H9 (cell line): ENCODE measurements at regions not wholly inside any gene's neighbourhood (a gene's known extent, or its start where the extent isn't known, plus 50 kb on each side); places are given as distances from the start of the nearest gene placed in this dataset.
"Not testable (repeated sequence)": the region's sequence is repeated elsewhere in the genome, so short reads cannot be mapped to it uniquely, and the experiment has no call there.

Experiments used
- DNase-seq: peaks from one replicate; pipeline ENCODE4 v3.0.0-alpha.2; 2017
- H2AFZ ChIP-seq: one replicate; pipeline ENCODE4 v1.6.1; 2013; ENCODE audit warnings: mild to moderate bottlenecking, low read length, control low read depth, moderate library complexity
- H2AK5ac ChIP-seq: 2 replicates; pipeline ENCODE4 v1.6.1; 2013; ENCODE audit warnings: low read length, control low read depth, mixed read lengths; ENCODE audit not compliant: insufficient read length
- H2BK120ac ChIP-seq: one replicate; pipeline ENCODE4 v1.6.1; 2013; ENCODE audit warnings: low read depth, mild to moderate bottlenecking, low read length, control low read depth, inconsistent platforms; ENCODE audit not compliant: poor library complexity, severe bottlenecking
- H2BK12ac ChIP-seq: 2 replicates; pipeline ENCODE4 v1.6.1; 2013; ENCODE audit warnings: low read length, control low read depth, mixed read lengths, low read depth; ENCODE audit not compliant: insufficient read length
- H2BK15ac ChIP-seq: 2 replicates; pipeline ENCODE4 v1.6.1; 2013; ENCODE audit warnings: low read depth, low read length, control low read depth
- H2BK20ac ChIP-seq: one replicate; pipeline ENCODE4 v1.6.1; 2013; ENCODE audit warnings: low read depth, mild to moderate bottlenecking, low read length, control low read depth, inconsistent platforms; ENCODE audit not compliant: poor library complexity, severe bottlenecking
- H2BK5ac ChIP-seq: 2 replicates; pipeline ENCODE4 v1.6.1; 2013; ENCODE audit warnings: low read length, control low read depth, mixed read lengths; ENCODE audit not compliant: insufficient read length
- H3K14ac ChIP-seq: 2 replicates; pipeline ENCODE4 v1.6.1; 2013; ENCODE audit warnings: low read length, control low read depth; ENCODE audit not compliant: insufficient read depth
- H3K18ac ChIP-seq: 2 replicates; pipeline ENCODE4 v1.6.1; 2013; ENCODE audit warnings: low read depth, mild to moderate bottlenecking, mixed read lengths, low read length, control low read depth; ENCODE audit not compliant: insufficient read length
- H3K23ac ChIP-seq: 2 replicates; pipeline ENCODE4 v1.6.1; 2013; ENCODE audit warnings: low read length, control low read depth, mixed read lengths, low read depth; ENCODE audit not compliant: insufficient read length
- H3K23me2 ChIP-seq: 2 replicates; pipeline ENCODE4 v1.6.1; 2013; ENCODE audit warnings: low read depth, mild to moderate bottlenecking, mixed read lengths, low read length, control low read depth; ENCODE audit not compliant: insufficient read length, poor library complexity, severe bottlenecking
- H3K27ac ChIP-seq: 2 replicates; pipeline ENCODE4 v1.5.1; 2013; ENCODE audit warnings: low read length, control low read depth, mixed read lengths, low read depth; ENCODE audit not compliant: insufficient read length
- H3K27me3 ChIP-seq: 2 replicates; pipeline ENCODE4 v1.6.1; 2013; ENCODE audit warnings: low read length, control low read depth, inconsistent platforms; ENCODE audit not compliant: insufficient read depth
- H3K4ac ChIP-seq: 2 replicates; pipeline ENCODE4 v1.6.1; 2013; ENCODE audit warnings: low read depth, mild to moderate bottlenecking, control low read depth, inconsistent platforms, low read length, moderate library complexity
- H3K4me1 ChIP-seq: 2 replicates; pipeline ENCODE4 v1.6.1; 2013; ENCODE audit warnings: low read length, control low read depth, inconsistent platforms; ENCODE audit not compliant: insufficient read depth
- H3K4me2 ChIP-seq: 2 replicates; pipeline ENCODE4 v1.6.1; 2013; ENCODE audit warnings: low read length, control low read depth, mixed read lengths; ENCODE audit not compliant: insufficient read length, insufficient read depth
- H3K56ac ChIP-seq: 2 replicates; pipeline ENCODE4 v1.6.1; 2013; ENCODE audit warnings: low read depth, mild to moderate bottlenecking, mixed read lengths, low read length, control low read depth; ENCODE audit not compliant: insufficient read length
- H3K79me1 ChIP-seq: 2 replicates; pipeline ENCODE4 v1.6.1; 2013; ENCODE audit warnings: low read depth, mild to moderate bottlenecking, moderate library complexity, low read length, control low read depth, inconsistent platforms; ENCODE audit not compliant: insufficient read depth, poor library complexity, severe bottlenecking
- H3K79me2 ChIP-seq: 2 replicates; pipeline ENCODE4 v1.6.1; 2013; ENCODE audit warnings: low read length, control low read depth, inconsistent platforms; ENCODE audit not compliant: insufficient read depth
- H3K9ac ChIP-seq: 2 replicates; pipeline ENCODE4 v1.6.1; 2013; ENCODE audit warnings: low read length, control low read depth, mixed read lengths; ENCODE audit not compliant: insufficient read length; ENCODE audit errors: extremely low read depth
- H3K9me3 ChIP-seq: one replicate; pipeline ENCODE4 v1.6.1; 2013; ENCODE audit warnings: low read depth, low read length, inconsistent platforms; ENCODE audit not compliant: control insufficient read depth
- H3T11ph ChIP-seq: one replicate; pipeline ENCODE4 v1.6.1; 2013; ENCODE audit warnings: mild to moderate bottlenecking, low read length, control low read depth, inconsistent platforms
- H4K20me1 ChIP-seq: one replicate; pipeline ENCODE4 v1.6.1; 2013; ENCODE audit not compliant: control insufficient read depth, insufficient read length, insufficient read depth
- H4K5ac ChIP-seq: 2 replicates; pipeline ENCODE4 v1.6.1; 2013; ENCODE audit warnings: low read depth, mild to moderate bottlenecking, mixed read lengths, low read length, control low read depth; ENCODE audit not compliant: insufficient read length
- H4K8ac ChIP-seq: replicated peaks from 2 replicates; pipeline ENCODE4 v1.6.1; 2013; ENCODE audit warnings: low read length, control low read depth, mixed read lengths, low read depth; ENCODE audit not compliant: insufficient read length
- H4K91ac ChIP-seq: 2 replicates; pipeline ENCODE4 v1.6.1; 2013; ENCODE audit warnings: low read depth, mild to moderate bottlenecking, moderate library complexity, mixed read lengths, low read length, control low read depth; ENCODE audit not compliant: insufficient read length
- H3K27ac Mint-ChIP-seq, 3 experiments: 2 replicates in 2 of 3; 3 replicates in 1 of 3; pipeline ENCODE4 v1.8.0; 2020 to 2021; ENCODE audit warnings: mixed read lengths in 3 of 3, mild to moderate bottlenecking in 1 of 3, moderate library complexity in 1 of 3
- H3K27me3 Mint-ChIP-seq: 2 replicates; pipeline ENCODE4 v1.8.0; 2021; ENCODE audit warnings: low read depth, mild to moderate bottlenecking, moderate library complexity, mixed read lengths
- H3K36me3 Mint-ChIP-seq, 3 experiments: 2 replicates in 2 of 3; 3 replicates in 1 of 3; pipeline ENCODE4 v1.8.0; 2020 to 2021; ENCODE audit warnings: low read depth in 3 of 3, mixed read lengths in 3 of 3; ENCODE audit not compliant: insufficient read depth in 1 of 3
- H3K4me1 Mint-ChIP-seq, 2 experiments: 2 replicates each; pipeline ENCODE4 v1.8.0; 2020; ENCODE audit warnings: mixed read lengths in 2 of 2
- H3K4me3 Mint-ChIP-seq, 2 experiments: 2 replicates in 1 of 2; 3 replicates in 1 of 2; pipeline ENCODE4 v1.8.0; 2020 to 2021; ENCODE audit warnings: mild to moderate bottlenecking in 2 of 2, mixed read lengths in 2 of 2, moderate library complexity in 1 of 2
- H3K9me3 Mint-ChIP-seq, 2 experiments: 2 replicates in 1 of 2; 3 replicates in 1 of 2; pipeline ENCODE4 v1.8.0; 2020; ENCODE audit warnings: mild to moderate bottlenecking in 2 of 2, mixed read lengths in 2 of 2, moderate library complexity in 1 of 2
- WGBS: extraction: QIAGEN DNeasy Blood & Tissue Kit; methylation state at CpG from one replicate; pipeline ENCODE4 v1.1.7; 2013; ENCODE audit warnings: missing lambda C conversion rate, low lambda C conversion rate, mixed read lengths; ENCODE audit not compliant: insufficient read length; ENCODE audit errors: extremely low coverage; 5-methylcytosine and 5-hydroxymethylcytosine counted together

DNA sequence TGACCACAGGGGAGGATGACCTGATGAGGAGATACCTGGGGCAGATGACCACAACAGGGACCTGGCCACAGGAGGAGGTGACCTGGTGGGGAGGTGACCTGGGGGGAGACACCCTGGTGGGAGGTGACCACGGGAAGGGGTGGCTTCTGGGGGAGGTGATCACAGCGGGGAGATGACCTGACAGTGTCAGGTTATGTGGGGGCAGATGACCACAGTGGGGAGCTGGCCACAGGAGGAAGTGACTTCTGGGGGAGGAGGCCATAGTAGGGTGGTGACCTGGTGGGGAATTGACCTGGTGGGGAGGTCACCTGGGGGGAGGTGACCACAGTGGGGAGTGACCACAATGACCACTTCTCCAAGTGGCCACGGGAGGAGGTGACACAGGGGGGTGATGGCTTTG lies 4381.5 kb upstream of the TPTE start:
- not testable (repeated sequence) for H2BK20ac ChIP-seq, H4K5ac ChIP-seq, H3K56ac ChIP-seq, H3K23ac ChIP-seq, H2BK120ac ChIP-seq, H3K4me1 ChIP-seq, H2AK5ac ChIP-seq, H4K91ac ChIP-seq, DNase-seq, H3K14ac ChIP-seq, H3K9me3 Mint-ChIP-seq, H3T11ph ChIP-seq, H3K9me3 ChIP-seq, H2BK15ac ChIP-seq, H3K18ac ChIP-seq, H3K27me3 ChIP-seq, H4K20me1 ChIP-seq, H2AFZ ChIP-seq, H3K27ac ChIP-seq, H3K79me1 ChIP-seq, H3K79me2 ChIP-seq, H2BK5ac ChIP-seq, H3K4me2 ChIP-seq, H3K4ac ChIP-seq, H2BK12ac ChIP-seq, H3K9ac ChIP-seq, H3K27ac Mint-ChIP-seq, H3K36me3 Mint-ChIP-seq, H3K4me3 Mint-ChIP-seq, H4K8ac ChIP-seq, H3K4me1 Mint-ChIP-seq, H3K27me3 Mint-ChIP-seq, H3K23me2 ChIP-seq
- no CpG with 5 or more reads among the region's 3 CpGs for WGBS

DNA sequence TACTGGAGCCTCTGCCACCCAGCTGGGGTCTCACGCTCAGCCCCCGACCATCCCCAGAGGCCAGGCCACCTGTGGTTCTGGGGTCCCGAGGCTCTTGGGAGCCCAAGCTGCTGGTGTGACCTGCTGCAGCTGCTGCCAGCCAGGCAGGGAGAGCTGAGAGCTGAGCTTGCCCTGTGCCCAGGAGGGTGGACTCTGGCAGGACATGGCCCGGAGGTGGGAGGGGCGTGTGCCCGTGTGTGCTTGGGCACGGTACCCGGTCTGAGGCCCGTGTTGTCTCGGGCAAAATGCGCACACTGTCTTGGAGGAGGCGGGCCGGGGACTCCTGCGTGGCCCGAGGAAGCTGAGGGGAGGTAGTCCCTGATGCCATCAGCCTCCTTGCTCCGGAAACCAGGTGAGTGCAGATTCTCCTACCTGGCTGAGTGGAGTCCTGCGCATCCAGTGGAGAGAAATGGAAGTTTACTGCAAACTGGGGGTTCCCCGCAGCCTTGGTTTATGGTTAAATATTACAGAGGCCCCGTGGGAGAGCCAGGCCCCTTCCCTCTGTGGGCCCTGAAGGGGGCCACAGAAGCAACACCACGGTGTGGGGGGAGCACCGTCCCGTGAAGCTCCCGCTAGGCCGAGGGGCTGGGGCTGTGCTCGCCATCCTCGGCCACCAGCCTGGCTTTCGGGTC lies 4380.8 kb upstream of the TPTE start:
- H3K4me2 ChIP-seq, H3K27me3 ChIP-seq, H3K18ac ChIP-seq, H2BK5ac ChIP-seq, H4K20me1 ChIP-seq, H3K4me3 Mint-ChIP-seq, H2BK20ac ChIP-seq, H3K9ac ChIP-seq, DNase-seq, H2BK12ac ChIP-seq, H4K5ac ChIP-seq, H3K79me1 ChIP-seq, H3K27ac Mint-ChIP-seq, H2AK5ac ChIP-seq, H3K4me1 Mint-ChIP-seq, H3K79me2 ChIP-seq, H4K91ac ChIP-seq, H3K27ac ChIP-seq, H2BK120ac ChIP-seq, H3K27me3 Mint-ChIP-seq, H2AFZ ChIP-seq, H3K36me3 Mint-ChIP-seq, H3K4ac ChIP-seq, H3K9me3 Mint-ChIP-seq, H3T11ph ChIP-seq, H2BK15ac ChIP-seq, H3K14ac ChIP-seq, H3K23ac ChIP-seq, H3K9me3 ChIP-seq, H3K4me1 ChIP-seq, H4K8ac ChIP-seq, H3K56ac ChIP-seq, H3K23me2 ChIP-seq: not testable (repeated sequence)
- no CpG with 5 or more reads among the region's 27 CpGs for whole genome bisulfite sequencing
